ENCODE measurements at regions not wholly inside any gene's neighbourhood (a gene's known extent, or its start where the extent isn't known, plus 50 kb on each side); places are given as distances from the start of the nearest gene placed in this dataset.

DNA sequence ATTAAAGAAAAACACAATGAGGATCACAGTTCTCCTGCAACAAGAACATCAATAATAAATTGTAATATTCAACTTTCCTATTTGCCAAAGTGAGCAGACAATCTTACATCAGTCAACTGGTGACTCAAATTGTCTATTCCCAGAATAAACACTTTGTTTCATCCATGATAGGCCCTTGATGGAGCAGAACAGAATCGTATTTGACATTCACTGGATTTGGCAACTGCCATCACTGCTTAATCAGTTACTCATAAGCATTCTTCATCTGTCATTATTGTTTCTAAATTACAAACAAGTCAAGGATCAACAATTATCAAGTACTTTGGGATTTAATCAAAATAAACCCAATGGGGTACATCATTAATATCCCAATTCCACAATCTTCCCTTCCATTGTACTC, 398.4 kb downstream of the GABRG2 start:
- TF ChIP-seq, protein P1, sequence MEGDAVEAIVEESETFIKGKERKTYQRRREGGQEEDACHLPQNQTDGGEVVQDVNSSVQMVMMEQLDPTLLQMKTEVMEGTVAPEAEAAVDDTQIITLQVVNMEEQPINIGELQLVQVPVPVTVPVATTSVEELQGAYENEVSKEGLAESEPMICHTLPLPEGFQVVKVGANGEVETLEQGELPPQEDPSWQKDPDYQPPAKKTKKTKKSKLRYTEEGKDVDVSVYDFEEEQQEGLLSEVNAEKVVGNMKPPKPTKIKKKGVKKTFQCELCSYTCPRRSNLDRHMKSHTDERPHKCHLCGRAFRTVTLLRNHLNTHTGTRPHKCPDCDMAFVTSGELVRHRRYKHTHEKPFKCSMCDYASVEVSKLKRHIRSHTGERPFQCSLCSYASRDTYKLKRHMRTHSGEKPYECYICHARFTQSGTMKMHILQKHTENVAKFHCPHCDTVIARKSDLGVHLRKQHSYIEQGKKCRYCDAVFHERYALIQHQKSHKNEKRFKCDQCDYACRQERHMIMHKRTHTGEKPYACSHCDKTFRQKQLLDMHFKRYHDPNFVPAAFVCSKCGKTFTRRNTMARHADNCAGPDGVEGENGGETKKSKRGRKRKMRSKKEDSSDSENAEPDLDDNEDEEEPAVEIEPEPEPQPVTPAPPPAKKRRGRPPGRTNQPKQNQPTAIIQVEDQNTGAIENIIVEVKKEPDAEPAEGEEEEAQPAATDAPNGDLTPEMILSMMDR (IDR thresholded peaks at IDR 0.05; ENCODE audit: low read depth, low read length), result no peak
- TF ChIP-seq, protein P2, sequence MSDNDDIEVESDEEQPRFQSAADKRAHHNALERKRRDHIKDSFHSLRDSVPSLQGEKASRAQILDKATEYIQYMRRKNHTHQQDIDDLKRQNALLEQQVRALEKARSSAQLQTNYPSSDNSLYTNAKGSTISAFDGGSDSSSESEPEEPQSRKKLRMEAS (IDR thresholded peaks at IDR 0.05; ENCODE audit: low read depth, low read length), result no peak
- no peak for TF ChIP-seq POLR2A (IDR thresholded peaks at IDR 0.05; ENCODE audit: extremely low read depth, insufficient read length)

Measured in NB4 (cell line).